T-cell (primary cell): ENCODE measurements at regions not wholly inside any gene's neighbourhood (a gene's known extent, or its start where the extent isn't known, plus 50 kb on each side); places are given as distances from the start of the nearest gene placed in this dataset.

ENCODE experiments used
- ATAC-seq, 4 experiments: fragments of 200-7000 bp in 3 of 4; fragments of 150-1000 bp in 1 of 4; cut with Tn5 transposase; replicated peaks in 1 of 4; 1 replicate in 3 of 4; 2 replicates in 1 of 4; pipeline ENCODE4 v1.10.0; 2021; ENCODE audit warnings: moderate library complexity in 3 of 4, mild to moderate bottlenecking in 2 of 4, moderate number of reproducible peaks in 1 of 4
- CTCF ChIA-PET, 2 donors: fragments of 300-600 bp; sonication (Branson Sonifier 250); formaldehyde crosslinking; loops; one replicate each; lab custom pipeline; 2022; ENCODE audit warnings: antibody characterized with exemption in 2 of 2; lab: Charles Lee
- POLR2A ChIA-PET, 2 donors: fragments of 300-600 bp; sonication (Branson Sonifier 250); formaldehyde crosslinking; loops; one replicate each; lab custom pipeline; 2022; ENCODE audit warnings: antibody characterized with exemption in 2 of 2; lab: Charles Lee
- DNase-seq, 35 experiments: peaks; one replicate each; pipeline versions ENCODE4 v3.0.0 to v3.0.0-alpha.2; 2013 to 2023
- H3K27ac ChIP-seq: one replicate; pipeline ENCODE4 v1.5.1; 2013; ENCODE audit warnings: low read length
- H3K27me3 ChIP-seq, 2 experiments: replicated peaks in 1 of 2; 1 replicate in 1 of 2; 2 replicates in 1 of 2; pipeline versions ENCODE4 v1.6.1 to v1.7.0; 2013; ENCODE audit warnings: low read length in 1 of 2, mixed read lengths in 1 of 2; ENCODE audit not compliant: control insufficient read depth in 2 of 2, insufficient read depth in 2 of 2; ENCODE audit errors: extremely low read depth in 1 of 2
- H3K36me3 ChIP-seq, 2 donors: 1 replicate in 1 of 2; 2 replicates in 1 of 2; pipeline versions ENCODE4 v1.6.1 to v1.7.0; 2013; ENCODE audit warnings: low read length in 1 of 2; ENCODE audit not compliant: control insufficient read depth in 2 of 2, insufficient read depth in 1 of 2; ENCODE audit errors: extremely low read depth in 1 of 2
- H3K4me1 ChIP-seq, 2 experiments: 1 replicate in 1 of 2; 2 replicates in 1 of 2; pipeline versions ENCODE4 v1.6.1 to v1.7.0; 2013; ENCODE audit warnings: low read length in 2 of 2, mixed read lengths in 1 of 2; ENCODE audit not compliant: insufficient read depth in 2 of 2, control insufficient read depth in 1 of 2; ENCODE audit errors: extremely low read depth in 1 of 2
- H3K4me3 ChIP-seq, 2 donors: 1 replicate in 1 of 2; 2 replicates in 1 of 2; pipeline versions ENCODE4 v1.5.1 to v1.7.0; 2013; ENCODE audit warnings: mild to moderate bottlenecking in 2 of 2, low read length in 1 of 2, moderate library complexity in 1 of 2; ENCODE audit not compliant: control insufficient read depth in 1 of 2; ENCODE audit errors: extremely low read depth in 1 of 2
- H3K9me3 ChIP-seq: 2 replicates; pipeline ENCODE4 v1.7.0; 2013
- H3K27ac Mint-ChIP-seq, 2 donors: one replicate each; pipeline ENCODE4 v1.8.0; 2020 to 2021; ENCODE audit warnings: mild to moderate bottlenecking in 2 of 2, mixed read lengths in 2 of 2
- H3K27me3 Mint-ChIP-seq, 2 donors: one replicate each; pipeline ENCODE4 v1.8.0; 2021 to 2022; ENCODE audit warnings: mixed read lengths in 2 of 2
- H3K36me3 Mint-ChIP-seq: one replicate; pipeline ENCODE4 v1.8.0; 2021; ENCODE audit warnings: mixed read lengths
- H3K4me1 Mint-ChIP-seq, 3 donors: one replicate each; pipeline ENCODE4 v1.8.0; 2020 to 2022; ENCODE audit warnings: mixed read lengths in 3 of 3, mild to moderate bottlenecking in 1 of 3
- H3K4me3 Mint-ChIP-seq, 3 donors: one replicate each; pipeline ENCODE4 v1.8.0; 2020 to 2022; ENCODE audit warnings: mild to moderate bottlenecking in 3 of 3, mixed read lengths in 3 of 3, moderate library complexity in 3 of 3
- H3K9me3 Mint-ChIP-seq, 3 donors: one replicate each; pipeline ENCODE4 v1.8.0; 2020 to 2022; ENCODE audit warnings: mixed read lengths in 3 of 3
- WGBS: methylation state at CpG from one replicate; pipeline ENCODE4 v1.1.5; 2013; ENCODE audit warnings: missing lambda C conversion rate; ENCODE audit not compliant: insufficient coverage; 5-methylcytosine and 5-hydroxymethylcytosine counted together

DNA sequence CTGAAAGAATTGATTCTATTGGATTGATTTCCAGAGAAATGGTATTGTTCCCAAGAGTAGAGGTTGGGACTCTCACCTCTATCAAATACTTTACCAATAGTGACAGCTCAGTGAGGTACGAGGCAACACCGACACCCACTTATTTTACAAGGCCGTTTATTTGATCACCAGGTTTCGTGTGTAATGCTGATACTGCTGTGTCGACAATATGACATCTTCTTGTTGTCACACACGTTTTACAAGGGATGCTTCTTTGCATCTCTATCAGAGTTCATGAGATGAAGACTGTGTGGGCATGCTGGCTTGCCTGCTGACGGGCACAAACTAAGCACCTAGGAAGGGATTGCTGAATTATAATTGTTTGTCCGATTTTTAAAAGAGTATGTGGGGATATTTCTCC, 217.8 kb upstream of the EGLN3 start:
- H3K27me3 ChIP-seq, result peaks cover 0 to 2% of the 10 kb centered on the region in 2 experiments
- H3K27ac Mint-ChIP-seq, result no peak overlapping the region
- whole genome bisulfite sequencing, result 79% methylated on average over 6 of the region's 8 CpGs
- ATAC-seq, result no peak
- H3K9me3 ChIP-seq, result no peaks in the 10 kb centered on the region
- no peak overlapping the region for H3K27ac ChIP-seq
- no peaks in the 10 kb centered on the region for H3K36me3 Mint-ChIP-seq
- no peak overlapping the region for H3K4me3 ChIP-seq
- CTCF ChIA-PET, result no interaction called here
- no peaks in the 10 kb centered on the region for H3K4me1 ChIP-seq
- H3K36me3 ChIP-seq, result no peaks in the 10 kb centered on the region
- no peak for DNase-seq
- no peak overlapping the region for H3K4me3 Mint-ChIP-seq
- peaks cover 1 to 5% of the 10 kb centered on the region in 2 donors for H3K27me3 Mint-ChIP-seq
- POLR2A ChIA-PET, result no interaction called here
- no peaks in the 10 kb centered on the region for H3K9me3 Mint-ChIP-seq
- peaks cover 0 to 14% (median 9%) of the 10 kb centered on the region in 3 donors for H3K4me1 Mint-ChIP-seq

GRCh38 chr14:34165847-34166350, 215.0 kb upstream of the EGLN3 start:
- Mint-ChIP-seq H3K4me3 (no peak overlapping the region), H3K9me3 (no peaks in the 10 kb centered on the region), H3K27ac (peak overlapping the region; percentile 13 to 36), H3K4me1 (peaks cover 0 to 28% (median 20%) of the 10 kb centered on the region in 3 donors), H3K36me3 (no peaks in the 10 kb centered on the region), H3K27me3 (peaks cover 1 to 5% of the 10 kb centered on the region in 2 donors)
- DNase-seq (no peak), ATAC-seq (no peak)
- ChIA-PET POLR2A (no interaction called here), CTCF (no interaction called here)
- H3K4me1 ChIP-seq, result no peaks in the 10 kb centered on the region
- H3K36me3 ChIP-seq, result no peaks in the 10 kb centered on the region
- peaks cover 0 to 2% of the 10 kb centered on the region in 2 experiments for H3K27me3 ChIP-seq
- no peak overlapping the region for H3K4me3 ChIP-seq
- 40% methylated on average over 1 of the region's 5 CpGs for WGBS
- no peak overlapping the region for H3K27ac ChIP-seq
- H3K9me3 ChIP-seq, result no peaks in the 10 kb centered on the region

DNA sequence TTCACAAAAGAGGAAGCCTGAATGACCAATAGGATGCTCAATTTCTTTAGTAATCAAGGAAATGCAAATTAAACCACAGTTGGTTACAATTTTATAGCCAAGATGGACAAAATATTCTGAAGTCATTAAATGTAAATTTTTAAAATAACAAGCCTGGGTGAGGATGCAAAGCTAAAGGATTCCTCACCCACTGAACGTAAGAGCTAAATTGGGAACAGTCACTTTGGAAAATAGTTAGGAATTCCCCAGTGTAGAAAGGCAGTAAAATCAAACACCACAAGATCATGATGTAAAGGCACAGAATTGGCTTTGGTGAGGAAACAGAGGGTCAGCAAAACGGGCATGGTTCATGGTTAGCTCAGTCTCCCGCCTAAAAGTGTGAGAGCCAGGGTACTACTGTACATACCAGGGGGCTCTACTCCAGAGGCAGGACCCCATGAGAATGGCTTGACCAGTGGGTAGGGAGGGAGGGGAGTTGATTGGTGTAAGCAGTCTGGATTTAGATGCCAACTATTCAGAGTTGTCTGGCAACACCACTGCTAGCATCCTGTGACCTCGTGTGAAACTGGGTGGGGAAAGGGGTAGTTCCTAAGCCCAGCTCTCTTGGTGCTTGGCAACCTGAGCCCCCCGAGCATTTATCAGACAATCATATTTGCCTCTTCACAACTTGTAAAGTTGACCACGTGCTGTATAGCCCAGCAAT, 213.4 kb upstream of the EGLN3 start:
- H3K4me3 Mint-ChIP-seq, result no peak overlapping the region
- no peak for ATAC-seq
- Histone ChIP-seq H3K27me3 (peaks cover 0 to 2% of the 10 kb centered on the region in 2 experiments), H3K9me3 (no peaks in the 10 kb centered on the region), H3K36me3 (no peaks in the 10 kb centered on the region), H3K27ac (no peak overlapping the region), H3K4me3 (no peak overlapping the region), H3K4me1 (no peaks in the 10 kb centered on the region)
- DNase-seq, result no peak
- no peaks in the 10 kb centered on the region for H3K36me3 Mint-ChIP-seq
- H3K4me1 Mint-ChIP-seq, result peaks cover 0 to 28% (median 20%) of the 10 kb centered on the region in 3 donors
- ChIA-PET CTCF (no interaction called here), POLR2A (no interaction called here)
- WGBS, result 75% methylated on average over 2 of the region's 6 CpGs
- H3K9me3 Mint-ChIP-seq, result no peaks in the 10 kb centered on the region
- peaks cover 1 to 5% of the 10 kb centered on the region in 2 donors for H3K27me3 Mint-ChIP-seq
- no peak overlapping the region for H3K27ac Mint-ChIP-seq

GRCh38 chr14:34161351-34162082, 210.6 kb upstream of the EGLN3 start:
- no peaks in the 10 kb centered on the region for H3K4me1 ChIP-seq
- DNase-seq, result no peak
- no peak overlapping the region for H3K4me3 ChIP-seq
- H3K27me3 ChIP-seq, result peaks cover 0 to 2% of the 10 kb centered on the region in 2 experiments
- CTCF ChIA-PET, result no interaction called here
- H3K27ac ChIP-seq, result no peak overlapping the region
- POLR2A ChIA-PET, result no interaction called here
- H3K36me3 Mint-ChIP-seq, result no peaks in the 10 kb centered on the region
- no CpG with 5 or more reads among the region's 5 CpGs for WGBS
- no peaks in the 10 kb centered on the region for H3K36me3 ChIP-seq
- H3K4me3 Mint-ChIP-seq, result no peak overlapping the region
- peak in 2 of 4 experiments; percentile 33 to 48 for ATAC-seq
- peaks cover 0 to 5% of the 10 kb centered on the region in 2 donors for H3K27me3 Mint-ChIP-seq
- H3K9me3 Mint-ChIP-seq, result no peaks in the 10 kb centered on the region
- H3K9me3 ChIP-seq, result no peaks in the 10 kb centered on the region
- H3K27ac Mint-ChIP-seq, result peak overlapping the region in 1 of 2 donors; percentile 9
- peaks cover 0 to 28% (median 20%) of the 10 kb centered on the region in 3 donors for H3K4me1 Mint-ChIP-seq

DNA sequence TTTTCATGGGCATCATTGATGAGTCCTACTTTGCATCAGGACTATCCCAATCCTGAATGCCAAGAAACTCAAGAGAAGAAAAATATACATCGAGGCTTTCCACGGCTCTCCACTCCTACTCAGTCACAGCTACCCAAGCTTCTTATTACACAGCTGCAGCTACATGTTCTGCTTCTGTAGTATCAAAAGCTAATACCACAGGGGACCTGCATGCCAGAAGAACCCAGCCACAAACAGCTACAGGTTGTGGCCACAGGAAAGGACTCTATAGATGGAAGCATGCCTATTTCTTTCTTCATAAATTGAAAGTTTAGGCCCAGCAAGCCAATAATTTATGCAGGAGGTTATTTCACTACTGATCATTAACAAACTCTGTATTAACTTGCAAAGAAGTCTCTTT, 209.7 kb upstream of the EGLN3 start:
- H3K4me3 ChIP-seq, result no peak overlapping the region
- no peaks in the 10 kb centered on the region for H3K9me3 ChIP-seq
- ATAC-seq (no peak), DNase-seq (no peak)
- peaks cover 0 to 20% (median 12%) of the 10 kb centered on the region in 3 donors for H3K4me1 Mint-ChIP-seq
- no peaks in the 10 kb centered on the region for H3K4me1 ChIP-seq
- no peaks in the 10 kb centered on the region for H3K9me3 Mint-ChIP-seq
- H3K36me3 ChIP-seq, result no peaks in the 10 kb centered on the region
- no peaks in the 10 kb centered on the region for H3K36me3 Mint-ChIP-seq
- no peaks in the 10 kb centered on the region for H3K27me3 ChIP-seq
- H3K27ac Mint-ChIP-seq, result no peak overlapping the region
- H3K27me3 Mint-ChIP-seq, result no peaks in the 10 kb centered on the region
- WGBS, result no CpG with 5 or more reads among the region's 2 CpGs
- ChIA-PET POLR2A (no interaction called here), CTCF (no interaction called here)
- no peak overlapping the region for H3K27ac ChIP-seq
- no peak overlapping the region for H3K4me3 Mint-ChIP-seq

DNA sequence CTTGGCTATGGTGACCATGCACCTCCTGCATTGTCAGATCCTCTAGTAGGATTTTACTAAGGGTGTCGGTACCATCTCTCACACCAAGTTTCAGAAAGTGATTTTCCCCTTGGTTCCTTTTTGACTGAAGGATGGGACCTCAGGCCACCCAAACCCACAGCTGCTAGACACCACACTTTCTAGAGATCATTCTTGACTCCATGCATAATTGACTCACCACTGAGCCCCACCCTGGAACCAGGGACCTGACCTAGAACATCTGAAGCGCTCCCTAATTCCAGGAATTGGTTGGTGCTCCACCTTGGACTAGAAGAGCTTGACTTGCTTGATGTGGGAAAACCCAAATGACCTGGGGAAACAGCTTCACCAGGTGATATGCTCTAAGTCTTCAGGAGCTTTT, 206.8 kb upstream of the EGLN3 start:
- no peaks in the 10 kb centered on the region for H3K36me3 ChIP-seq
- no peaks in the 10 kb centered on the region for H3K4me1 ChIP-seq
- Mint-ChIP-seq H3K9me3 (no peaks in the 10 kb centered on the region), H3K36me3 (no peaks in the 10 kb centered on the region), H3K4me3 (no peak overlapping the region), H3K4me1 (peaks cover 0 to 14% (median 10%) of the 10 kb centered on the region in 3 donors), H3K27ac (no peak overlapping the region), H3K27me3 (no peaks in the 10 kb centered on the region)
- no peak for DNase-seq
- no peaks in the 10 kb centered on the region for H3K9me3 ChIP-seq
- ChIA-PET CTCF (no interaction called here), POLR2A (no interaction called here)
- H3K27me3 ChIP-seq, result no peaks in the 10 kb centered on the region
- H3K4me3 ChIP-seq, result no peak overlapping the region
- no peak overlapping the region for H3K27ac ChIP-seq
- WGBS, result 66% methylated on average over 2 of the region's 2 CpGs
- ATAC-seq, result no peak
